Panc1 (cell line): ENCODE measurements at regions not wholly inside any gene's neighbourhood (a gene's known extent, or its start where the extent isn't known, plus 50 kb on each side); places are given as distances from the start of the nearest gene placed in this dataset.

Experiments
- ATAC-seq: fragments of 200-7000 bp; cut with Tn5 transposase; 2 replicates; pipeline ENCODE4 v1.9.1; 2020; ENCODE audit warnings: mild to moderate bottlenecking, moderate library complexity
- BruUV-seq: library from RNA; stranded (reverse); fragments of 400-500 nt; replicated peaks from 2 replicates; lab custom pipeline; 2021; lab: Mats Ljungman, UMichigan
- CTCF ChIA-PET: fragments of 300-600 bp; sonication (Branson Sonifier 250); formaldehyde crosslinking; loops from one replicate; lab custom pipeline; 2022; ENCODE audit warnings: antibody characterized with exemption; lab: Charles Lee
- POLR2A ChIA-PET: fragments of 300-600 bp; sonication (Branson Sonifier 250); formaldehyde crosslinking; loops from one replicate; lab custom pipeline; 2022; ENCODE audit warnings: antibody characterized with exemption; lab: Charles Lee
- DNase-seq: peaks from one replicate; pipeline ENCODE4 v3.0.0-alpha.2; 2010; ENCODE audit warnings: low read depth, low spot score
- H3K27ac ChIP-seq: 2 replicates; pipeline ENCODE4 v1.5.1; 2011; ENCODE audit warnings: mild to moderate bottlenecking, low read length, inconsistent platforms
- H3K27me3 ChIP-seq: fragments of 200-500 bp; sonication (Bioruptor generic); 2 replicates; pipeline ENCODE4 v1.6.0; 2014; ENCODE audit warnings: low read length, inconsistent platforms; ENCODE audit not compliant: control insufficient read depth, insufficient read depth
- H3K36me3 ChIP-seq: fragments of 200-500 bp; sonication (Bioruptor generic); 2 replicates; pipeline ENCODE4 v1.5.1; 2014; ENCODE audit warnings: inconsistent platforms, mild to moderate bottlenecking, low read length, moderate library complexity; ENCODE audit not compliant: control insufficient read depth, insufficient read depth
- H3K4me1 ChIP-seq: 2 replicates; pipeline ENCODE4 v1.5.1; 2011; ENCODE audit warnings: inconsistent platforms, mild to moderate bottlenecking, low read length, moderate library complexity; ENCODE audit not compliant: control insufficient read depth, insufficient read depth
- H3K4me3 ChIP-seq, 2 experiments: 2 replicates each; pipeline ENCODE4 v1.5.1; 2011 to 2012; ENCODE audit warnings: low read depth in 2 of 2, low read length in 2 of 2, mild to moderate bottlenecking in 2 of 2, inconsistent platforms in 1 of 2, moderate library complexity in 1 of 2
- H3K9me3 ChIP-seq: fragments of 200-500 bp; sonication (Bioruptor generic); 2 replicates; pipeline ENCODE4 v1.5.1; 2014; ENCODE audit warnings: low read depth, mild to moderate bottlenecking, inconsistent platforms, low read length, moderate library complexity; ENCODE audit not compliant: control insufficient read depth, insufficient read depth
- POLR2AphosphoS5 ChIP-seq: IDR thresholded peaks from 2 replicates; pipeline ENCODE4 v1.6.1; 2012; ENCODE audit warnings: mild to moderate bottlenecking, low read depth, low read length, moderate library complexity
- SIN3A ChIP-seq: IDR thresholded peaks from 2 replicates; pipeline ENCODE4 v1.6.1; 2012; ENCODE audit warnings: low read depth, mild to moderate bottlenecking, low read length, moderate library complexity, borderline replicate concordance; ENCODE audit not compliant: insufficient read depth
- TCF7L2 ChIP-seq: IDR thresholded peaks from 2 replicates; pipeline ENCODE4 v1.6.1; 2011; ENCODE audit warnings: mild to moderate bottlenecking, low read depth, low read length, inconsistent platforms
- in situ Hi-C: cut with HindIII; loops from 2 replicates; pipeline ENCODE4 v1.10.0; 2016; ENCODE audit warnings: low sequenced_read_pairs, low pct_unique_long_range_greater_than_20kb
- intact Hi-C: fragments of 100-400 bp; cut with micrococcal nuclease; formaldehyde crosslinking; loops from one replicate; pipeline ENCODE4 v1.10.0; 2022; ENCODE audit not compliant: unreplicated experiment
- TF ChIP-seq, protein P1 (sequence below): fragments of 450-650 bp; IDR thresholded peaks from 2 replicates; pipeline ENCODE4 v1.5.1; 2017; ENCODE audit warnings: mild to moderate bottlenecking
- TF ChIP-seq, protein P2 (sequence below), 2 experiments: IDR thresholded peaks; 2 replicates each; pipeline ENCODE4 v1.6.1; 2011 to 2012; ENCODE audit warnings: low read depth in 2 of 2, control low read depth in 1 of 2, low read length in 1 of 2, mild to moderate bottlenecking in 1 of 2, moderate library complexity in 1 of 2; ENCODE audit not compliant: insufficient read depth in 1 of 2

DNA sequence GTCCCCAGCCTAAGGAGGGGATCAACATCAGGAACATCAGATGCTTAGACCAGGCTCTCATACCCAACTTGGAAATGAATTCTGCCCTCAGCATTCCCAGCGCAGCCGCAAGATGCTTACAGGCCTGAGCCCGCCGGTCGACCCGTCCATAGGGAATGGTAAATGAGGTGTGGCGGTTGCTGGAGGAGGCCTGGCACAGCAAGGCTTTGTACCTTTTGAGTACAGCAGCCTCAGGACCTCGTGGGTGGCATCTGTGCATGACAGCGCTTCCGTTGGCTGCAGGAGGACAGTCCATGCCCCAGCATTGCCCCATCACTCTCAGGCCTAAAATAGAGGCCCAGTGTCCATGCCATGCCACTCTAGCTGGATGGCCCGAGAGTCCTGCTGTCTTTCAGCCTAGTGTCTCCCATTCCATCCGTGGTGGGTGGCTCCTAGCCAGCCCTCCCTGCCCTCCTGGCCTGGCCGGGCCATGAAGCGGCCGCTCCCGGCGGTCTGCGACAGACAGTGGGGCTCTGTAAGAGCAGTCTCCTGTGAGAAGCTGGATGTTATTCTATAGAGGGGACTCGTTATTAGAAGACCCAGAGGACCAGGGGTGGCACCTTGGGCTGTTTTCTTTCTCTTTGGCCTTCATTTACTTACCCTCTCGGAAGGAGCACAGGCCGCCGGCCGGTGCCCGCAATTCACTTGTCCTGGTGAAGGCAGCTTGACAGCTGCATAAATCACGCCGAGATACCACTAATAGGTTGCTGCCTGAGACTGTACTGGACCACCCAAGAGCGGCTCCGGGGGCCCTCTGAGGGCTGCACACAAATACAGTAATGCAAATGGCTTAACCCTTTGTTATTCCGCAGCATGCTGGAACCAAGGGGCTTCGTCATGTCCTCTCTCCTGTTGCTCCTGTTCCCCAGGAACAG is 223.5 kb upstream of the TUT7 start:
- no peaks in the 10 kb centered on the region for H3K27me3 ChIP-seq
- in situ Hi-C loops = no loop called here
- TF ChIP-seq POLR2AphosphoS5 (no peak), SIN3A (no peak), TCF7L2 (no peak)
- TF ChIP-seq, protein P1, sequence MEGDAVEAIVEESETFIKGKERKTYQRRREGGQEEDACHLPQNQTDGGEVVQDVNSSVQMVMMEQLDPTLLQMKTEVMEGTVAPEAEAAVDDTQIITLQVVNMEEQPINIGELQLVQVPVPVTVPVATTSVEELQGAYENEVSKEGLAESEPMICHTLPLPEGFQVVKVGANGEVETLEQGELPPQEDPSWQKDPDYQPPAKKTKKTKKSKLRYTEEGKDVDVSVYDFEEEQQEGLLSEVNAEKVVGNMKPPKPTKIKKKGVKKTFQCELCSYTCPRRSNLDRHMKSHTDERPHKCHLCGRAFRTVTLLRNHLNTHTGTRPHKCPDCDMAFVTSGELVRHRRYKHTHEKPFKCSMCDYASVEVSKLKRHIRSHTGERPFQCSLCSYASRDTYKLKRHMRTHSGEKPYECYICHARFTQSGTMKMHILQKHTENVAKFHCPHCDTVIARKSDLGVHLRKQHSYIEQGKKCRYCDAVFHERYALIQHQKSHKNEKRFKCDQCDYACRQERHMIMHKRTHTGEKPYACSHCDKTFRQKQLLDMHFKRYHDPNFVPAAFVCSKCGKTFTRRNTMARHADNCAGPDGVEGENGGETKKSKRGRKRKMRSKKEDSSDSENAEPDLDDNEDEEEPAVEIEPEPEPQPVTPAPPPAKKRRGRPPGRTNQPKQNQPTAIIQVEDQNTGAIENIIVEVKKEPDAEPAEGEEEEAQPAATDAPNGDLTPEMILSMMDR = no peak
- TF ChIP-seq, protein P2, sequence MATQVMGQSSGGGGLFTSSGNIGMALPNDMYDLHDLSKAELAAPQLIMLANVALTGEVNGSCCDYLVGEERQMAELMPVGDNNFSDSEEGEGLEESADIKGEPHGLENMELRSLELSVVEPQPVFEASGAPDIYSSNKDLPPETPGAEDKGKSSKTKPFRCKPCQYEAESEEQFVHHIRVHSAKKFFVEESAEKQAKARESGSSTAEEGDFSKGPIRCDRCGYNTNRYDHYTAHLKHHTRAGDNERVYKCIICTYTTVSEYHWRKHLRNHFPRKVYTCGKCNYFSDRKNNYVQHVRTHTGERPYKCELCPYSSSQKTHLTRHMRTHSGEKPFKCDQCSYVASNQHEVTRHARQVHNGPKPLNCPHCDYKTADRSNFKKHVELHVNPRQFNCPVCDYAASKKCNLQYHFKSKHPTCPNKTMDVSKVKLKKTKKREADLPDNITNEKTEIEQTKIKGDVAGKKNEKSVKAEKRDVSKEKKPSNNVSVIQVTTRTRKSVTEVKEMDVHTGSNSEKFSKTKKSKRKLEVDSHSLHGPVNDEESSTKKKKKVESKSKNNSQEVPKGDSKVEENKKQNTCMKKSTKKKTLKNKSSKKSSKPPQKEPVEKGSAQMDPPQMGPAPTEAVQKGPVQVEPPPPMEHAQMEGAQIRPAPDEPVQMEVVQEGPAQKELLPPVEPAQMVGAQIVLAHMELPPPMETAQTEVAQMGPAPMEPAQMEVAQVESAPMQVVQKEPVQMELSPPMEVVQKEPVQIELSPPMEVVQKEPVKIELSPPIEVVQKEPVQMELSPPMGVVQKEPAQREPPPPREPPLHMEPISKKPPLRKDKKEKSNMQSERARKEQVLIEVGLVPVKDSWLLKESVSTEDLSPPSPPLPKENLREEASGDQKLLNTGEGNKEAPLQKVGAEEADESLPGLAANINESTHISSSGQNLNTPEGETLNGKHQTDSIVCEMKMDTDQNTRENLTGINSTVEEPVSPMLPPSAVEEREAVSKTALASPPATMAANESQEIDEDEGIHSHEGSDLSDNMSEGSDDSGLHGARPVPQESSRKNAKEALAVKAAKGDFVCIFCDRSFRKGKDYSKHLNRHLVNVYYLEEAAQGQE (IDR thresholded peaks at IDR 0.05; ENCODE audit: insufficient read depth in 1 of 2, low read depth in 2 of 2, low read length in 1 of 2) = no peak
- no TSS peak for BruUV-seq
- DNase-seq = no peak
- H3K4me1 ChIP-seq = no peaks in the 10 kb centered on the region
- H3K27ac ChIP-seq = no peak overlapping the region
- no peaks in the 10 kb centered on the region for H3K9me3 ChIP-seq
- ChIA-PET POLR2A (no interaction called here), CTCF (no interaction called here)
- H3K36me3 ChIP-seq = no peaks in the 10 kb centered on the region
- intact Hi-C loops = no loop called here
- no peak for ATAC-seq
- H3K4me3 ChIP-seq = no peak overlapping the region

DNA sequence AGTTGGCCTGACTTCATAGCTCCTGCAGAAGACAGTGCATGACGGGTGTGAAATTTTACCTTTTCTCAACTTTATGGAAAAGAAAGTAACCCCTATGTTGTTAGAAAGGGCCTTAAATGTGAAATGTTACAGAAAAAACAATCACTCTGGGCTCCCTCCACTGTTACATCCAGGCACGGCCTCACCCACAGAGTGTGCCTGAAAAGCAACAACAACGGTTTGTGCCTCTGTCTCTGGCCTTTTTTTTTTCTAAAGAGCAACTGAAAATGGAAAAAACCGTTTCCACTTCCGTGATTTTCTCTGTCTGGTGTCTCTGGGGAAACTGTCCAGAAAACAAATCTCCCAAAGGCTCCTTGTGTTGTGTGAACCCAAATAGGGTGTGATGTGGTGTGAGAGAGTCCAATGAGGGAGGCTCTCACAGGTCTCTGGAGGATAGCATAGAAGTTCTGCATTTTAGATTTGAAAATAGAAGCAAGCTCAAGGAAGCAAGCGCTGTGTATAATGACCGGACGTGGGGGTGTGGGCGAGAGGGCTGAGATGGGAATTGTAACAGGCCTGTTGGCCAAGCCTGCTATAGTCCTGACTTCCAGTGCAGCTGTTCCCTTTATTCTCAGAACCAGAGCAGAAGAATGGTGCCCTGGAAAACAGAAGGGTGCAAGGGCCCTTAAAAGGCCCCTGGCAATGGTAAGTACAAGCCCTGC is 221.8 kb upstream of the TUT7 start:
- CTCF ChIA-PET = interaction anchor here (0.8 kb wide), 1 partner anchor 142 kb away, joined by 6 read pairs; no protein-coding TSS in a partner anchor

More for the DNA sequence above, 221.8 kb upstream of the TUT7 start:
- TF ChIP-seq SIN3A = no peak
- no peak for TF ChIP-seq POLR2AphosphoS5
- no peak for TF ChIP-seq TCF7L2
- TF ChIP-seq, protein P2 (IDR thresholded peaks at IDR 0.05; ENCODE audit: insufficient read depth in 1 of 2, low read depth in 2 of 2, low read length in 1 of 2) = no peak
- TF ChIP-seq, protein P1 = no peak
- H3K36me3 ChIP-seq = no peaks in the 10 kb centered on the region
- ATAC-seq (no peak), DNase-seq (no peak)
- H3K27me3 ChIP-seq = no peaks in the 10 kb centered on the region
- in situ Hi-C loops (no loop called here), intact Hi-C loops (no loop called here)
- no TSS peak for BruUV-seq
- POLR2A ChIA-PET = interaction anchor here (0.6 kb wide), 1 partner anchor 15 kb away, joined by 3 read pairs; no protein-coding TSS in a partner anchor
- H3K9me3 ChIP-seq = no peaks in the 10 kb centered on the region
- H3K4me3 ChIP-seq = no peak overlapping the region
- no peak overlapping the region for H3K27ac ChIP-seq
- H3K4me1 ChIP-seq = no peaks in the 10 kb centered on the region
